Posterior vena cava (tissue), 2 donors: ENCODE measurements at regions not wholly inside any gene's neighbourhood (a gene's known extent, or its start where the extent isn't known, plus 50 kb on each side); places are given as distances from the start of the nearest gene placed in this dataset.

Experiments
- DNase-seq: peaks from one replicate; pipeline ENCODE4 v3.0.0-alpha.2; 2020; ENCODE audit warnings: low spot score
- intact Hi-C, 2 donors: fragments of 100-400 bp; cut with DNase I; formaldehyde crosslinking; loops; one replicate each; pipeline versions ENCODE4 v1.14.1 to v1.14.2; 2022 to 2023
- donor health status: DM: yes; HTN: yes; CAD: no.
- donor health status: DM: yes; HTN: yes; CAD: no.

- intact Hi-C loops: no loop called here
- no peak for DNase-seq
Observed at GRCh38 chr3:74511078-74511477, 103.4 kb downstream of the CNTN3 start.

GRCh38 chr3:74510261-74510818 is 104.1 kb downstream of the CNTN3 start:
- intact Hi-C loops: no loop called here
- DNase-seq: no peak

GRCh38 chr3:74507691-74508090 is 106.8 kb downstream of the CNTN3 start:
- no peak for DNase-seq
- intact Hi-C loops: no loop called here

- no peak for DNase-seq
- intact Hi-C loops: no loop called here
Observed at GRCh38 chr3:74506246-74506645, 108.2 kb downstream of the CNTN3 start.

- no peak for DNase-seq
- intact Hi-C loops: no loop called here
Observed at GRCh38 chr3:74501007-74501406, 113.5 kb downstream of the CNTN3 start.

GRCh38 chr3:74500257-74500656 is 114.2 kb downstream of the CNTN3 start:
- intact Hi-C loops: no loop called here
- DNase-seq: no peak

- intact Hi-C loops: no loop called here
- no peak for DNase-seq
Observed at GRCh38 chr3:74491874-74492273, 122.6 kb downstream of the CNTN3 start.

GRCh38 chr3:74489050-74489792 is 125.2 kb downstream of the CNTN3 start:
- intact Hi-C loops: no loop called here
- no peak for DNase-seq

- intact Hi-C loops: loop anchor here in 1 of 2 donors (5.0 kb wide), 1 partner anchor 798 kb away; no protein-coding TSS in a partner anchor
- no peak for DNase-seq
Observed at GRCh38 chr3:74479915-74480314, 134.5 kb downstream of the CNTN3 start.

- intact Hi-C loops: no loop called here
- no peak for DNase-seq
Observed at GRCh38 chr3:74470313-74470712, 144.1 kb downstream of the CNTN3 start.

GRCh38 chr3:74469713-74470112 is 144.7 kb downstream of the CNTN3 start:
- no peak for DNase-seq
- intact Hi-C loops: no loop called here

GRCh38 chr3:74469151-74469550 is 145.3 kb downstream of the CNTN3 start:
- no peak for DNase-seq
- intact Hi-C loops: no loop called here

GRCh38 chr3:74465715-74466410 is 148.6 kb downstream of the CNTN3 start:
- no peak for DNase-seq
- intact Hi-C loops: no loop called here

GRCh38 chr3:74463515-74463914 is 150.9 kb downstream of the CNTN3 start:
- intact Hi-C loops: no loop called here
- DNase-seq: no peak

- no peak for DNase-seq
Observed at GRCh38 chr3:74456166-74456565, 158.3 kb downstream of the CNTN3 start.

GRCh38 chr3:74447221-74447620 is 167.2 kb downstream of the CNTN3 start:
- DNase-seq: no peak
- intact Hi-C loops: no loop called here

More at GRCh38 chr3:74456166-74456565, 158.3 kb downstream of the CNTN3 start:
- intact Hi-C loops: no loop called here

GRCh38 chr3:74445541-74445940 is 168.9 kb downstream of the CNTN3 start:
- intact Hi-C loops: no loop called here

GRCh38 chr3:74443102-74443501 is 171.4 kb downstream of the CNTN3 start:
- intact Hi-C loops: no loop called here
- no peak for DNase-seq

More at GRCh38 chr3:74445541-74445940, 168.9 kb downstream of the CNTN3 start:
- no peak for DNase-seq

- no peak for DNase-seq
- intact Hi-C loops: no loop called here
Observed at GRCh38 chr3:74442683-74443082, 171.8 kb downstream of the CNTN3 start.

- DNase-seq: no peak
- intact Hi-C loops: no loop called here
Observed at GRCh38 chr3:74442068-74442467, 172.4 kb downstream of the CNTN3 start.

- intact Hi-C loops: no loop called here
Observed at GRCh38 chr3:74436184-74436583, 178.3 kb downstream of the CNTN3 start.

More at GRCh38 chr3:74436184-74436583, 178.3 kb downstream of the CNTN3 start:
- DNase-seq: no peak
